ENCODE measurements at regions not wholly inside any gene's neighbourhood (a gene's known extent, or its start where the extent isn't known, plus 50 kb on each side); places are given as distances from the start of the nearest gene placed in this dataset.
A peak's percentile ranks its signal among the peaks of the same experiment; 100 is the strongest.

DNA sequence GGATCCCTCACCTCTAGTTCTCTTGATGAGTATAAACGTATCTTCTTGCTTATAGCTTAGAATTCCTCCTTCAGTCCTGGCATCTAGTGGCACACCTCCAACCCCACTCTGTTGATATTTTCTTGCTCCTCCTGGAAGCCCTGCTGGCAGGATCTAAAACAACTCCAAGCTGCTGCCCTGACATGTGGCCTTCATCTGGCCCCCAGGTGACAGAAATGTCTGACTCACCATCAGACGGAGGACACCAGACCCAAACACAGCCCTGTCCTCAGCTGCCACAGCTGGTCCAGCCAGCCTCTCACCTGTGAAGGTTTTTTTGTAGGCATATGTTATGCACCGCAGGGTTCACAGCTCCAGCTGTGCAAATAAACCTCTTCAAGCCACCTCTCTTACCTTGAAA lies 53.4 kb downstream of the KRTAP19-8 start (continued):
- TF ChIP-seq, protein P1, sequence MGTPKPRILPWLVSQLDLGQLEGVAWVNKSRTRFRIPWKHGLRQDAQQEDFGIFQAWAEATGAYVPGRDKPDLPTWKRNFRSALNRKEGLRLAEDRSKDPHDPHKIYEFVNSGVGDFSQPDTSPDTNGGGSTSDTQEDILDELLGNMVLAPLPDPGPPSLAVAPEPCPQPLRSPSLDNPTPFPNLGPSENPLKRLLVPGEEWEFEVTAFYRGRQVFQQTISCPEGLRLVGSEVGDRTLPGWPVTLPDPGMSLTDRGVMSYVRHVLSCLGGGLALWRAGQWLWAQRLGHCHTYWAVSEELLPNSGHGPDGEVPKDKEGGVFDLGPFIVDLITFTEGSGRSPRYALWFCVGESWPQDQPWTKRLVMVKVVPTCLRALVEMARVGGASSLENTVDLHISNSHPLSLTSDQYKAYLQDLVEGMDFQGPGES (IDR thresholded peaks at IDR 0.05; ENCODE audit: low read depth, low read length) = no peak
- no peak for TF ChIP-seq ELF1 (IDR thresholded peaks at IDR 0.05)
- TF ChIP-seq GATA2 (CRISPR knock-in tag; IDR thresholded peaks at IDR 0.05) = no peak

DNA sequence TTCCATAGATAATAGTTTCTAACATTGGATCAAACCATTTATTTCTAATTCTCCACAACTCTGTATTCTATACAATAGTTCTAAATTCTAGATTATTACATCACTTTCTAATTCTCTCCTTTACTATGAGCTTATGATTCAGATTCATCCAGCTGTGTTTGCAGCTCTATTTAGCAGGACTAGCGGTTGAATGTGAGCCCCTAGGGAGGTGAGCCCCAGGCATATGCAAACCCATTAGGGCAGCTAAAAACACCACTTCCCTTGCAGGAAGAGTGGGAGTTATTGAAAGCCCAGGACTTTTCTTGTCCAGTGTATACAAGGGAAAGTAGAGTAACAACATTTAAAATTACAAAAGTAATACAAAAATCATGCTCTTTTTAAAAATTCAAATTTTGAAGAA lies 56.9 kb downstream of the KRTAP19-8 start:
- no peak for DNase-seq
- TF ChIP-seq MEF2A (IDR thresholded peaks at IDR 0.05; ENCODE audit: borderline replicate concordance, low read depth) = no peak
- ChIA-PET CTCF (no interaction called here), POLR2A (no interaction called here)
- H3K36me3 ChIP-seq (replicated peaks in 1 of 2; ENCODE audit: control insufficient read depth in 1 of 2, insufficient read depth in 2 of 2, low read length in 1 of 2) = no peaks in the 10 kb centered on the region
- no peaks in the 10 kb centered on the region for H3F3A ChIP-seq (replicated peaks; ENCODE audit: insufficient read depth)
- H3K4me2 ChIP-seq = no peak overlapping the region
- no peaks in the 10 kb centered on the region for H3K9me3 ChIP-seq
- H3K27me3 ChIP-seq (ENCODE audit: insufficient read depth) = no peaks in the 10 kb centered on the region; the same call in 1 of the 2 replicates
- H3K9ac ChIP-seq = no peak overlapping the region
- no peak overlapping the region for H3K4me3 ChIP-seq (ENCODE audit: low read depth in 2 of 2, low read length in 1 of 2)
- no peak overlapping the region for H3K27ac ChIP-seq (ENCODE audit: low read depth in 2 of 2, low read length in 1 of 2)
- H3K9me2 ChIP-seq = no peaks in the 10 kb centered on the region
- no peaks in the 10 kb centered on the region for H3K4me1 ChIP-seq (ENCODE audit: control insufficient read depth in 1 of 2, insufficient read depth in 2 of 2, low read depth in 1 of 2, low read length in 1 of 2)
- 0% methylated on average over 1 of the region's 1 CpG for WGBS (ENCODE audit: low lambda C conversion rate)
- H3K79me2 ChIP-seq (ENCODE audit: insufficient read depth) = no peaks in the 10 kb centered on the region
- H2AFZ ChIP-seq (ENCODE audit: low read depth) = no peak overlapping the region
- no peaks in the 10 kb centered on the region for H4K20me1 ChIP-seq (ENCODE audit: insufficient read depth)

DNA sequence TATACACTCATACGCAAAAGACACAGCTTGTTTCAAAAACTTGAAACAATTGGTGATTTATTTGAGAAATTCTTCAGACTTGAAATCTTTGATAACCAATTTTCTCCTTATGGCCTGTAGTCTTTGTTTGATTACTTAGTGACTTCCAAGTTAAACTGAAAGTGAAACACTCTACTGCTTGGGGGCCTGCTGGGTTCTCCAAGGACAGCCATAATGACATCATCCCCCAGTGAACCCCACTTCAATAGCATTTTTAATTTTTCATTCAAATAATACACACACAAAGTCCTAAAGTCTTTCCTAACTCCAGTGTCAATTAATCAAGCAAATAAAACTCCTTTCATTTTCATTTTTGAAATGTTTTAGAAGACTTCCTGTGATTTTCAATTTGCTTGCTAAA lies 59.2 kb downstream of the KRTAP19-8 start:
- DNase-seq = no peak
- CTCF ChIA-PET = no interaction called here

More for the DNA sequence above, 59.2 kb downstream of the KRTAP19-8 start:
- Histone ChIP-seq H3K27ac (ENCODE audit: low read depth in 2 of 2, low read length in 1 of 2) (no peak overlapping the region), H3K79me2 (ENCODE audit: insufficient read depth) (no peaks in the 10 kb centered on the region), H3K9me3 (no peaks in the 10 kb centered on the region), H3K36me3 (replicated peaks in 1 of 2; ENCODE audit: control insufficient read depth in 1 of 2, insufficient read depth in 2 of 2, low read length in 1 of 2) (no peaks in the 10 kb centered on the region), H3K9ac (no peak overlapping the region), H3F3A (replicated peaks; ENCODE audit: insufficient read depth) (no peaks in the 10 kb centered on the region), H2AFZ (ENCODE audit: low read depth) (no peak overlapping the region), H3K9me2 (no peaks in the 10 kb centered on the region), H3K4me3 (ENCODE audit: low read depth in 2 of 2, low read length in 1 of 2) (peak overlapping the region in 1 of 2 experiments; percentile 5; a peak in 1 of 4 replicates), H3K27me3 (ENCODE audit: insufficient read depth) (no peaks in the 10 kb centered on the region; the same call in 1 of the 2 replicates), H3K4me1 (ENCODE audit: control insufficient read depth in 1 of 2, insufficient read depth in 2 of 2, low read depth in 1 of 2, low read length in 1 of 2) (no peaks in the 10 kb centered on the region), H3K4me2 (peak overlapping the region; percentile 11; the same call in 1 of the 2 replicates), H4K20me1 (ENCODE audit: insufficient read depth) (no peaks in the 10 kb centered on the region)
- TF ChIP-seq ELF1 (IDR thresholded peaks at IDR 0.05) (no peak), MXI1 (IDR thresholded peaks at IDR 0.05; ENCODE audit: low read depth, low read length) (no peak), SMC3 (IDR thresholded peaks at IDR 0.05; ENCODE audit: low read depth, low read length) (no peak), CHD2 (IDR thresholded peaks at IDR 0.05; ENCODE audit: low read length, partially characterized antibody) (no peak), JUND (IDR thresholded peaks at IDR 0.05) (no peak), RCOR1 (IDR thresholded peaks at IDR 0.05; ENCODE audit: low read length) (no peak), NRF1 (IDR thresholded peaks at IDR 0.05; ENCODE audit: low read depth, low read length) (no peak), FOXJ3 (CRISPR knock-in tag; IDR thresholded peaks at IDR 0.05) (no peak), NFIC (IDR thresholded peaks at IDR 0.05; ENCODE audit: borderline replicate concordance) (no peak), RAD21 (IDR thresholded peaks at IDR 0.05; ENCODE audit: low read length) (no peak)
- TF ChIP-seq, protein P1 (IDR thresholded peaks at IDR 0.05; ENCODE audit: low read depth, low read length) = no peak
- TF ChIP-seq, protein P2, sequence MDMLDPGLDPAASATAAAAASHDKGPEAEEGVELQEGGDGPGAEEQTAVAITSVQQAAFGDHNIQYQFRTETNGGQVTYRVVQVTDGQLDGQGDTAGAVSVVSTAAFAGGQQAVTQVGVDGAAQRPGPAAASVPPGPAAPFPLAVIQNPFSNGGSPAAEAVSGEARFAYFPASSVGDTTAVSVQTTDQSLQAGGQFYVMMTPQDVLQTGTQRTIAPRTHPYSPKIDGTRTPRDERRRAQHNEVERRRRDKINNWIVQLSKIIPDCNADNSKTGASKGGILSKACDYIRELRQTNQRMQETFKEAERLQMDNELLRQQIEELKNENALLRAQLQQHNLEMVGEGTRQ (IDR thresholded peaks at IDR 0.05; ENCODE audit: borderline replicate concordance, low read depth, low read length) = no peak
- TF ChIP-seq, protein P3, sequence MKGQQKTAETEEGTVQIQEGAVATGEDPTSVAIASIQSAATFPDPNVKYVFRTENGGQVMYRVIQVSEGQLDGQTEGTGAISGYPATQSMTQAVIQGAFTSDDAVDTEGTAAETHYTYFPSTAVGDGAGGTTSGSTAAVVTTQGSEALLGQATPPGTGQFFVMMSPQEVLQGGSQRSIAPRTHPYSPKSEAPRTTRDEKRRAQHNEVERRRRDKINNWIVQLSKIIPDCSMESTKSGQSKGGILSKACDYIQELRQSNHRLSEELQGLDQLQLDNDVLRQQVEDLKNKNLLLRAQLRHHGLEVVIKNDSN (IDR thresholded peaks at IDR 0.05; ENCODE audit: borderline replicate concordance, low read depth) = no peak
- WGBS (ENCODE audit: low lambda C conversion rate) = 21% methylated on average over 1 of the region's 1 CpG
- POLR2A ChIA-PET = no interaction called here
